Neural cell (in vitro differentiated cells): ENCODE measurements at regions not wholly inside any gene's neighbourhood (a gene's known extent, or its start where the extent isn't known, plus 50 kb on each side); places are given as distances from the start of the nearest gene placed in this dataset.
"Not testable (repeated sequence)": the region's sequence is repeated elsewhere in the genome, so short reads cannot be mapped to it uniquely, and the experiment has no call there.

Experiments used
- H2AFZ ChIP-seq: fragments of 200-600, 300-800 bp; sonication (generic), shearing (Covaris generic); 2 replicates; pipeline ENCODE4 v1.6.0; 2014; ENCODE audit warnings: low read depth, mild to moderate bottlenecking, antibody characterized with exemption, low read length, moderate library complexity
- H3F3A ChIP-seq: fragments of 200-600 bp; shearing (Covaris generic); 2 replicates; pipeline ENCODE4 v1.6.1; 2016; ENCODE audit warnings: mild to moderate bottlenecking, moderate library complexity, mixed read lengths, antibody characterized with exemption, low read length; ENCODE audit not compliant: insufficient read depth, poor library complexity, severe bottlenecking
- H3K27ac ChIP-seq: fragments of 200-600, 300-800 bp; sonication (generic), shearing (Covaris generic); 2 replicates; pipeline ENCODE4 v1.5.1; 2014; ENCODE audit warnings: mild to moderate bottlenecking, low read length, moderate library complexity
- H3K27me3 ChIP-seq: fragments of 300-800, 200-600 bp; sonication (generic), shearing (Covaris generic); 2 replicates; pipeline ENCODE4 v1.6.0; 2014; ENCODE audit warnings: mild to moderate bottlenecking, low read depth, low read length, moderate library complexity; ENCODE audit not compliant: insufficient read depth
- H3K36me3 ChIP-seq: fragments of 300-800, 200-600 bp; sonication (generic), shearing (Covaris generic); 2 replicates; pipeline ENCODE4 v1.5.1; 2014; ENCODE audit warnings: mild to moderate bottlenecking, antibody characterized with exemption, low read length, moderate library complexity; ENCODE audit not compliant: insufficient read depth
- H3K4me2 ChIP-seq: fragments of 300-800, 200-600 bp; sonication (generic), shearing (Covaris generic); 2 replicates; pipeline ENCODE4 v1.6.0; 2014; ENCODE audit warnings: mild to moderate bottlenecking, low read length
- H3K4me3 ChIP-seq: fragments of 300-800, 200-600 bp; sonication (generic), shearing (Covaris generic); 2 replicates; pipeline ENCODE4 v1.5.1; 2014; ENCODE audit warnings: mild to moderate bottlenecking, low read length, moderate library complexity
- H3K79me2 ChIP-seq: fragments of 200-600 bp; shearing (Covaris generic); replicated peaks from 2 replicates; pipeline ENCODE4 v1.6.0; 2014; ENCODE audit warnings: mild to moderate bottlenecking, low read length, moderate library complexity; ENCODE audit not compliant: insufficient read depth
- H3K9ac ChIP-seq: fragments of 300-800, 200-600 bp; sonication (generic), shearing (Covaris generic); 2 replicates; pipeline ENCODE4 v1.6.1; 2016; ENCODE audit warnings: mild to moderate bottlenecking, low read length, mixed read lengths
- H3K9me2 ChIP-seq: fragments of 200-600 bp; shearing (Covaris generic); 2 replicates; pipeline ENCODE4 v1.6.1; 2016; ENCODE audit warnings: mild to moderate bottlenecking, low read length, mixed read lengths; ENCODE audit not compliant: insufficient read depth
- H3K9me3 ChIP-seq: fragments of 200-600, 300-800 bp; sonication (generic), shearing (Covaris generic); 2 replicates; pipeline ENCODE4 v1.6.1; 2016; ENCODE audit warnings: mild to moderate bottlenecking, mixed run types, low read length, moderate library complexity, mixed read lengths
- H4K20me1 ChIP-seq: fragments of 200-600 bp; shearing (Covaris generic); 2 replicates; pipeline ENCODE4 v1.6.1; 2016; ENCODE audit warnings: mild to moderate bottlenecking, mixed run types; ENCODE audit not compliant: insufficient read depth
- EP300 ChIP-seq: fragments of 450-650 bp; conservative IDR thresholded peaks from 2 replicates; pipeline ENCODE4 v1.6.1; 2014; ENCODE audit warnings: antibody characterized with exemption, mild to moderate bottlenecking, moderate library complexity; ENCODE audit not compliant: poor library complexity, severe bottlenecking
- EZH2 ChIP-seq: fragments of 200-600, 300-800 bp; shearing (Covaris generic), sonication (generic); IDR thresholded peaks from 2 replicates; pipeline ENCODE4 v1.6.1; 2014; ENCODE audit warnings: antibody characterized with exemption, low read length, borderline replicate concordance, mild to moderate bottlenecking; ENCODE audit not compliant: insufficient read depth, poor library complexity, severe bottlenecking
- MXI1 ChIP-seq: fragments of 450-650 bp; conservative IDR thresholded peaks from 2 replicates; pipeline ENCODE4 v1.6.1; 2014; ENCODE audit warnings: antibody characterized with exemption, mild to moderate bottlenecking; ENCODE audit not compliant: poor library complexity, severe bottlenecking
- POLR2AphosphoS5 ChIP-seq: IDR thresholded peaks from 2 replicates; pipeline ENCODE4 v1.6.1; 2012
- RAD21 ChIP-seq: fragments of 450-650 bp; conservative IDR thresholded peaks from 2 replicates; pipeline ENCODE4 v1.6.1; 2014; ENCODE audit warnings: antibody characterized with exemption, mild to moderate bottlenecking, moderate library complexity
- TAF1 ChIP-seq: IDR thresholded peaks from 2 replicates; pipeline ENCODE4 v1.6.1; 2012; ENCODE audit warnings: low read depth
- TF ChIP-seq, protein P1 (sequence below): IDR thresholded peaks from 2 replicates; pipeline ENCODE4 v1.6.1; 2012; ENCODE audit warnings: borderline replicate concordance
- TF ChIP-seq, protein P2 (sequence below): fragments of 450-650 bp; IDR thresholded peaks from 2 replicates; pipeline ENCODE4 v1.5.1; 2014; ENCODE audit warnings: antibody characterized with exemption, mild to moderate bottlenecking, moderate library complexity; ENCODE audit not compliant: poor library complexity, severe bottlenecking

DNA sequence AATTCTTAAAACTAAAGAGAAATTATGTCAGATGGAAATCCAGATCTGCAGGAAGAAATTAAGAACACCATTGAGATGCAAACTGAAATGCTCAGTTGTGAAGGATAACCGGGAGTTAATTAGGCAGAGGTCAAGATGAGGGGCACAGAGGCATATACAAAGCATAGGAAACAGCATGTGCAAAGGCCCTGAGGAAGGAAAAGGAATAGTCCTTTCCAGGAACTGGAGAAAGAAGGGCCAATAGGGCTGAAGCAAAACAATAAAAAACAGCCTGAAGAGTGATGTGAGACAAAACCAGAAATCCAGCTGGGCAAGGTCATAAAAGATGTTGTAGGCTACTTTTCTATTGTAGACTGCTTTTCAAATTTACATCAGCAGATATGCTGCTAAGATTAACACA, 155.1 kb downstream of the AVL9 start:
- H3K9me3 ChIP-seq, H3K79me2 ChIP-seq, H3K27me3 ChIP-seq, H3K9me2 ChIP-seq, H3K4me3 ChIP-seq, H3F3A ChIP-seq, H2AFZ ChIP-seq, H3K27ac ChIP-seq, H3K36me3 ChIP-seq, H3K4me2 ChIP-seq, H4K20me1 ChIP-seq, H3K9ac ChIP-seq: not testable (repeated sequence)

DNA sequence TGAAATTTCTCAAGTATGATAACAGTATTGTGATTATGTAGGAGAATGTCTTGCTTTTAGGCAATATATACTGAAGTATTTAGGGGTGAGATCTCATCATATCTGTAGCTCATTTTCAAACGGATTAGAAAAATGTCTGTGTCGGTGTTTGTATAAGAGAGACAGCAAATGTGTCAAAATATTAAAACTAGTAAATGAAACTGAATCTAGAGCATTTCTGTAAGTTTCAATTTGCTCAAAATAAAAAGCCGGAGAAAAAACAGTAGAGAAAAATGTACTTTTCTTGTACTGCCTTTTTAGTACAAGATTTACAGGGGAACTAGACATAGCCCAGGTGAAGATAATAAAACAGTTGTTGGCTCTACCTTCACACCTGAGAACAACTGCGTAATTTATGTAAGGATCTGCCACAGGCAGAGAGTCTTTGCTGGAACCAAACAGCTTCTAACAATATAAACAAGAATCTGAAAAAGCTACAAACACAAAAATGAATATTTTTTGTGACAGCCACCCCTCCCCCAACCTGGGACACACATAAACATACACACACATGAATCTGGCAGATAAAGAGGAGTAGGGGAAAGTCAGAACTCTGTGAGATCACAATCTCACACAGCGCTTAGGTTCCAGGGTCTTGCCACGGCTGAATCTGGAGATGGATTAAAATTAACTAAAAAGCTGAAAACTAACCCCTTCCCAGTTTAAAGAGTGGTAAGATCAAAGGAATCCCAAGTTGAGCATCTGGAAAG, 153.3 kb downstream of the AVL9 start:
- H3K27ac ChIP-seq: no peak overlapping the region
- no peaks in the 10 kb centered on the region for H3F3A ChIP-seq
- TF ChIP-seq RAD21: no peak
- TF ChIP-seq MXI1: no peak
- no peak for TF ChIP-seq TAF1
- no peak for TF ChIP-seq EZH2
- no peak for TF ChIP-seq EP300
- no peak overlapping the region for H3K4me2 ChIP-seq
- H2AFZ ChIP-seq: no peak overlapping the region
- no peaks in the 10 kb centered on the region for H3K27me3 ChIP-seq
- no peaks in the 10 kb centered on the region for H3K36me3 ChIP-seq
- no peaks in the 10 kb centered on the region for H3K9me2 ChIP-seq
- H4K20me1 ChIP-seq: no peaks in the 10 kb centered on the region
- H3K4me3 ChIP-seq: no peak overlapping the region
- H3K9me3 ChIP-seq: no peaks in the 10 kb centered on the region
- H3K9ac ChIP-seq: no peak overlapping the region
- H3K79me2 ChIP-seq: no peaks in the 10 kb centered on the region

DNA sequence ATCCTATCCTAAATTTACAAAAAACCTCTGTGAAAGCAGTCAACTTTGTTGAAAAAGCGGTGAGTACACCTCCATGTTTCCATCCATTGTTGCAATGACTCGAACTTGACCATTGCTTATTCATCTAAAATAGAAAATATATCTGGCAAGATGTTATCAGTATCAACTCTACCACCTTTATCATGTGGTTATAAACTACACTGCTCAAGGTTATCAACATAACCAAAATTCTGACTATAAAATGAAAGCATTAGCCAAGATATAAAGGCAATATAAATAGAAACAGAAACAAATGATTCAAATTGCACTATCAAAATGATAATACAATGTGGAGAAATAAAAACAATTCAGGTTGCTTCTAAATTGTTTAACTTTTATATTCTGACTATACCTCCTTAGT, 150.0 kb downstream of the AVL9 start:
- not testable (repeated sequence) for H3K9ac ChIP-seq, H3K4me3 ChIP-seq, H3K4me2 ChIP-seq, H4K20me1 ChIP-seq, H2AFZ ChIP-seq, H3K9me3 ChIP-seq, H3K9me2 ChIP-seq, H3K79me2 ChIP-seq, H3F3A ChIP-seq, H3K27me3 ChIP-seq, H3K36me3 ChIP-seq, H3K27ac ChIP-seq

DNA sequence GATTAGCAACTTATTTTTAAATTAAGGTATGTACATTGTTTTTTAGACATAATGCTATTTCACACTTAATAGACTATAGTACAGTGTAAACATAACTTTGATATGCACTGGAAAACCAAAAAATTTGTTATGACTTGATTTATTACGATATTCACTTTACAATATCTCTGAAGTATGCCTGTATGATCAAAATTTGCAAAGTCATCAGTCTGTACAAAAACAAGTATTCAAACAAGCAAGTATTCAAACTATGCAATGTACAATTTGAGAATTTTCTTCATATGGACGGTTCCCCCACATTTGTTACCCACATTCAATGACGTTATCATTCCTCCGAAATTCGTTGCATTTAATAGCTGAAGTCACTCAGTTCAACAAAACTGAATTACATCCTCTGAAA, 147.9 kb downstream of the AVL9 start:
- H3K27me3 ChIP-seq: no peaks in the 10 kb centered on the region
- no peak overlapping the region for H3K9ac ChIP-seq
- TF ChIP-seq EZH2: no peak
- H3K9me2 ChIP-seq: no peaks in the 10 kb centered on the region
- no peaks in the 10 kb centered on the region for H4K20me1 ChIP-seq
- no peak overlapping the region for H3K4me3 ChIP-seq
- no peak overlapping the region for H2AFZ ChIP-seq
- H3F3A ChIP-seq: no peaks in the 10 kb centered on the region
- H3K36me3 ChIP-seq: no peaks in the 10 kb centered on the region
- no peak overlapping the region for H3K4me2 ChIP-seq
- H3K9me3 ChIP-seq: no peaks in the 10 kb centered on the region
- H3K79me2 ChIP-seq: no peaks in the 10 kb centered on the region
- H3K27ac ChIP-seq: no peak overlapping the region

DNA sequence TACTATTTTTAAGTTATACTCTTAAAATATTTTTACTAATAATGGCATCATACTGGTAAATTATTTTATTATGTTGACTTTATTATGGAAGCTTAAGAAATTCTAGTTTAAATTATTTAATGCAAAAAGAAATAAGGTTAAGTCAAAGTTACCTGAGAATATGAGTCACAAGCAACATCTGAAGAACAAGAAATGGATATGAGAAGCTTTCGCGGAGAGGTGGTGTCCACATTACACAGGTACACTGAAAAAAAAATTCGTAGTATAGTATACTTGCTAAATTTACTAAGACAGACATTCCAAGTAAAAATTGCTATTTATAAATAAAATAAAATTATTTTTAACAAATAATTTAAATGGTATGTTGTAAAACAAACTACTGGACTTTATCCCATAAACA, 143.8 kb downstream of the AVL9 start:
- no peak overlapping the region for H3K9ac ChIP-seq
- H3K9me2 ChIP-seq: no peaks in the 10 kb centered on the region
- H2AFZ ChIP-seq: no peak overlapping the region
- H3K4me3 ChIP-seq: no peak overlapping the region
- no peaks in the 10 kb centered on the region for H3K79me2 ChIP-seq
- H3K27ac ChIP-seq: no peak overlapping the region
- no peaks in the 10 kb centered on the region for H3K27me3 ChIP-seq
- no peak overlapping the region for H3K4me2 ChIP-seq
- H3F3A ChIP-seq: no peaks in the 10 kb centered on the region
- no peaks in the 10 kb centered on the region for H3K36me3 ChIP-seq
- no peaks in the 10 kb centered on the region for H4K20me1 ChIP-seq
- H3K9me3 ChIP-seq: no peaks in the 10 kb centered on the region
- TF ChIP-seq POLR2AphosphoS5: no peak
- TF ChIP-seq, protein P1, sequence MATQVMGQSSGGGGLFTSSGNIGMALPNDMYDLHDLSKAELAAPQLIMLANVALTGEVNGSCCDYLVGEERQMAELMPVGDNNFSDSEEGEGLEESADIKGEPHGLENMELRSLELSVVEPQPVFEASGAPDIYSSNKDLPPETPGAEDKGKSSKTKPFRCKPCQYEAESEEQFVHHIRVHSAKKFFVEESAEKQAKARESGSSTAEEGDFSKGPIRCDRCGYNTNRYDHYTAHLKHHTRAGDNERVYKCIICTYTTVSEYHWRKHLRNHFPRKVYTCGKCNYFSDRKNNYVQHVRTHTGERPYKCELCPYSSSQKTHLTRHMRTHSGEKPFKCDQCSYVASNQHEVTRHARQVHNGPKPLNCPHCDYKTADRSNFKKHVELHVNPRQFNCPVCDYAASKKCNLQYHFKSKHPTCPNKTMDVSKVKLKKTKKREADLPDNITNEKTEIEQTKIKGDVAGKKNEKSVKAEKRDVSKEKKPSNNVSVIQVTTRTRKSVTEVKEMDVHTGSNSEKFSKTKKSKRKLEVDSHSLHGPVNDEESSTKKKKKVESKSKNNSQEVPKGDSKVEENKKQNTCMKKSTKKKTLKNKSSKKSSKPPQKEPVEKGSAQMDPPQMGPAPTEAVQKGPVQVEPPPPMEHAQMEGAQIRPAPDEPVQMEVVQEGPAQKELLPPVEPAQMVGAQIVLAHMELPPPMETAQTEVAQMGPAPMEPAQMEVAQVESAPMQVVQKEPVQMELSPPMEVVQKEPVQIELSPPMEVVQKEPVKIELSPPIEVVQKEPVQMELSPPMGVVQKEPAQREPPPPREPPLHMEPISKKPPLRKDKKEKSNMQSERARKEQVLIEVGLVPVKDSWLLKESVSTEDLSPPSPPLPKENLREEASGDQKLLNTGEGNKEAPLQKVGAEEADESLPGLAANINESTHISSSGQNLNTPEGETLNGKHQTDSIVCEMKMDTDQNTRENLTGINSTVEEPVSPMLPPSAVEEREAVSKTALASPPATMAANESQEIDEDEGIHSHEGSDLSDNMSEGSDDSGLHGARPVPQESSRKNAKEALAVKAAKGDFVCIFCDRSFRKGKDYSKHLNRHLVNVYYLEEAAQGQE: no peak
- TF ChIP-seq RAD21: no peak
- no peak for TF ChIP-seq TAF1
- TF ChIP-seq, protein P2, sequence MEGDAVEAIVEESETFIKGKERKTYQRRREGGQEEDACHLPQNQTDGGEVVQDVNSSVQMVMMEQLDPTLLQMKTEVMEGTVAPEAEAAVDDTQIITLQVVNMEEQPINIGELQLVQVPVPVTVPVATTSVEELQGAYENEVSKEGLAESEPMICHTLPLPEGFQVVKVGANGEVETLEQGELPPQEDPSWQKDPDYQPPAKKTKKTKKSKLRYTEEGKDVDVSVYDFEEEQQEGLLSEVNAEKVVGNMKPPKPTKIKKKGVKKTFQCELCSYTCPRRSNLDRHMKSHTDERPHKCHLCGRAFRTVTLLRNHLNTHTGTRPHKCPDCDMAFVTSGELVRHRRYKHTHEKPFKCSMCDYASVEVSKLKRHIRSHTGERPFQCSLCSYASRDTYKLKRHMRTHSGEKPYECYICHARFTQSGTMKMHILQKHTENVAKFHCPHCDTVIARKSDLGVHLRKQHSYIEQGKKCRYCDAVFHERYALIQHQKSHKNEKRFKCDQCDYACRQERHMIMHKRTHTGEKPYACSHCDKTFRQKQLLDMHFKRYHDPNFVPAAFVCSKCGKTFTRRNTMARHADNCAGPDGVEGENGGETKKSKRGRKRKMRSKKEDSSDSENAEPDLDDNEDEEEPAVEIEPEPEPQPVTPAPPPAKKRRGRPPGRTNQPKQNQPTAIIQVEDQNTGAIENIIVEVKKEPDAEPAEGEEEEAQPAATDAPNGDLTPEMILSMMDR: no peak
- TF ChIP-seq EZH2: no peak
- no peak for TF ChIP-seq EP300
- TF ChIP-seq MXI1: no peak
